Smooth muscle cell (in vitro differentiated cells): ENCODE measurements at regions not wholly inside any gene's neighbourhood (a gene's known extent, or its start where the extent isn't known, plus 50 kb on each side); places are given as distances from the start of the nearest gene placed in this dataset.

Source experiments
- DNase-seq: peaks from one replicate; lab custom pipeline; 2025; ENCODE audit not compliant: unreplicated experiment; lab: John Stamatoyannopoulos, UW
- H2AFZ ChIP-seq: fragments of 200-600 bp; sonication (generic); 2 replicates; pipeline ENCODE4 v1.6.0; 2016; ENCODE audit warnings: antibody characterized with exemption, low read depth, mild to moderate bottlenecking
- H3F3A ChIP-seq: fragments of 200-600 bp; sonication (generic); 2 replicates; pipeline ENCODE4 v1.6.0; 2017; ENCODE audit warnings: antibody characterized with exemption, low read depth
- H3K27ac ChIP-seq: fragments of 200-600 bp; sonication (generic); 2 replicates; pipeline ENCODE4 v1.5.1; 2016; ENCODE audit warnings: low read depth, mild to moderate bottlenecking
- H3K27me3 ChIP-seq: fragments of 200-600 bp; sonication (generic); 2 replicates; pipeline ENCODE4 v1.6.1; 2016; ENCODE audit warnings: low read depth, mild to moderate bottlenecking
- H3K36me3 ChIP-seq: fragments of 200-600 bp; sonication (generic); 2 replicates; pipeline ENCODE4 v1.5.1; 2016; ENCODE audit warnings: low read depth
- H3K4me1 ChIP-seq: fragments of 200-600 bp; sonication (generic); 2 replicates; pipeline ENCODE4 v1.5.1; 2016; ENCODE audit warnings: low read depth
- H3K4me2 ChIP-seq: fragments of 200-600 bp; sonication (generic); 2 replicates; pipeline ENCODE4 v1.6.0; 2016; ENCODE audit warnings: mild to moderate bottlenecking
- H3K4me3 ChIP-seq: fragments of 200-600 bp; sonication (generic); 2 replicates; pipeline ENCODE4 v1.5.1; 2016; ENCODE audit warnings: mild to moderate bottlenecking
- H3K79me2 ChIP-seq: fragments of 200-600 bp; sonication (generic); 2 replicates; pipeline ENCODE4 v1.6.0; 2016; ENCODE audit warnings: low read depth, mild to moderate bottlenecking
- H3K9ac ChIP-seq: fragments of 200-600 bp; sonication (generic); 2 replicates; pipeline ENCODE4 v1.6.0; 2016; ENCODE audit warnings: low read depth
- H3K9me3 ChIP-seq: fragments of 200-600 bp; sonication (generic); replicated peaks from 2 replicates; pipeline ENCODE4 v1.5.1; 2016; ENCODE audit warnings: low read depth
- H4K20me1 ChIP-seq: fragments of 200-600 bp; sonication (generic); 2 replicates; pipeline ENCODE4 v1.6.0; 2016; ENCODE audit warnings: low read depth
- WGBS: methylation state at CpG from one replicate; pipeline ENCODE4 v1.1.7; 2016; ENCODE audit warnings: low lambda C conversion rate; 5-methylcytosine and 5-hydroxymethylcytosine counted together
- TF ChIP-seq, protein P1 (sequence below): fragments of 200-600 bp; sonication (generic); IDR thresholded peaks from 2 replicates; pipeline ENCODE4 v1.5.1; 2017; ENCODE audit warnings: borderline replicate concordance, mild to moderate bottlenecking, antibody characterized with exemption; ENCODE audit not compliant: insufficient read depth, poor library complexity, severe bottlenecking

DNA sequence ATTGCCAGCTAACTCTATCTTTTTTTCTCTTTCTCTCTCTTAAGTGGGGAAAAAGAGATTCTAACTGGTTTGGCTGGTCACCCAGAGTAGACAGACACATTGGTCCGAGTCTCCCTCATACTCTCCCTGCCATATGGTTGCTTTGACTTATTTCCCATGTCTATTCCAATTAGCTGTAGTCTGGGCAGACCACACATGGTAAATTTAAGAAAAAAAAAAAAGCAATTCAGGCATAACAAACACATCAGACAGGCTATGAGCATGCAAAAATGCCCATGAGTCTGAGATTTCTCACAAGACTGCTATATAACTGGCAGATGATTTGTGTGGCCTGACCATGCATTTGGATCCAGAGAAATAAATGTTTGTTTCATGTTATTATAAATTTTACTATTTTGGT lies 110.2 kb upstream of the FGF10 start:
- TF ChIP-seq, protein P1, sequence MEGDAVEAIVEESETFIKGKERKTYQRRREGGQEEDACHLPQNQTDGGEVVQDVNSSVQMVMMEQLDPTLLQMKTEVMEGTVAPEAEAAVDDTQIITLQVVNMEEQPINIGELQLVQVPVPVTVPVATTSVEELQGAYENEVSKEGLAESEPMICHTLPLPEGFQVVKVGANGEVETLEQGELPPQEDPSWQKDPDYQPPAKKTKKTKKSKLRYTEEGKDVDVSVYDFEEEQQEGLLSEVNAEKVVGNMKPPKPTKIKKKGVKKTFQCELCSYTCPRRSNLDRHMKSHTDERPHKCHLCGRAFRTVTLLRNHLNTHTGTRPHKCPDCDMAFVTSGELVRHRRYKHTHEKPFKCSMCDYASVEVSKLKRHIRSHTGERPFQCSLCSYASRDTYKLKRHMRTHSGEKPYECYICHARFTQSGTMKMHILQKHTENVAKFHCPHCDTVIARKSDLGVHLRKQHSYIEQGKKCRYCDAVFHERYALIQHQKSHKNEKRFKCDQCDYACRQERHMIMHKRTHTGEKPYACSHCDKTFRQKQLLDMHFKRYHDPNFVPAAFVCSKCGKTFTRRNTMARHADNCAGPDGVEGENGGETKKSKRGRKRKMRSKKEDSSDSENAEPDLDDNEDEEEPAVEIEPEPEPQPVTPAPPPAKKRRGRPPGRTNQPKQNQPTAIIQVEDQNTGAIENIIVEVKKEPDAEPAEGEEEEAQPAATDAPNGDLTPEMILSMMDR: no peak
- 96% methylated on average over 1 of the region's 1 CpG for WGBS
- DNase-seq: no peak

GRCh38 chr5:44497606-44498005 lies 108.4 kb upstream of the FGF10 start:
- Histone ChIP-seq H3F3A (no peaks in the 10 kb centered on the region), H2AFZ (no peak overlapping the region), H3K36me3 (no peaks in the 10 kb centered on the region), H3K79me2 (no peaks in the 10 kb centered on the region), H3K27me3 (no peaks in the 10 kb centered on the region), H3K4me2 (no peak overlapping the region), H3K4me1 (no peaks in the 10 kb centered on the region), H3K4me3 (no peak overlapping the region), H3K27ac (no peak overlapping the region), H3K9me3 (no peaks in the 10 kb centered on the region), H3K9ac (no peak overlapping the region), H4K20me1 (no peaks in the 10 kb centered on the region)
- 59% methylated on average over 1 of the region's 1 CpG for WGBS
- TF ChIP-seq, protein P1: no peak
- no peak for DNase-seq

More for the DNA sequence above, 110.2 kb upstream of the FGF10 start:
- Histone ChIP-seq H3K4me1 (no peaks in the 10 kb centered on the region), H3K27me3 (no peaks in the 10 kb centered on the region), H4K20me1 (no peaks in the 10 kb centered on the region), H3K4me2 (no peak overlapping the region), H3K9me3 (no peaks in the 10 kb centered on the region), H3K79me2 (no peaks in the 10 kb centered on the region), H2AFZ (no peak overlapping the region), H3K36me3 (no peaks in the 10 kb centered on the region), H3K9ac (no peak overlapping the region), H3K27ac (no peak overlapping the region), H3F3A (no peaks in the 10 kb centered on the region), H3K4me3 (no peak overlapping the region)

GRCh38 chr5:44495280-44495679 lies 106.1 kb upstream of the FGF10 start:
- Histone ChIP-seq H3K79me2 (no peaks in the 10 kb centered on the region), H3K9me3 (no peaks in the 10 kb centered on the region), H3K27me3 (no peaks in the 10 kb centered on the region), H3F3A (no peaks in the 10 kb centered on the region), H3K9ac (no peak overlapping the region), H3K4me3 (no peak overlapping the region), H3K36me3 (no peaks in the 10 kb centered on the region), H3K4me2 (no peak overlapping the region), H3K27ac (no peak overlapping the region), H4K20me1 (no peaks in the 10 kb centered on the region), H2AFZ (no peak overlapping the region), H3K4me1 (no peaks in the 10 kb centered on the region)
- DNase-seq: no peak
- TF ChIP-seq, protein P1: peak; percentile 27
- 75% methylated on average over 1 of the region's 1 CpG for whole genome bisulfite sequencing

GRCh38 chr5:44489759-44490158 lies 100.5 kb upstream of the FGF10 start:
- 84% methylated on average over 1 of the region's 1 CpG for WGBS

More at GRCh38 chr5:44489759-44490158, 100.5 kb upstream of the FGF10 start:
- no peak for DNase-seq
- TF ChIP-seq, protein P1: no peak
- Histone ChIP-seq H3K9ac (no peak overlapping the region), H3K36me3 (no peaks in the 10 kb centered on the region), H3K27ac (no peak overlapping the region), H3F3A (no peaks in the 10 kb centered on the region), H3K4me1 (no peaks in the 10 kb centered on the region), H3K79me2 (no peaks in the 10 kb centered on the region), H3K27me3 (no peaks in the 10 kb centered on the region), H4K20me1 (no peaks in the 10 kb centered on the region), H3K9me3 (no peaks in the 10 kb centered on the region), H2AFZ (no peak overlapping the region), H3K4me2 (no peak overlapping the region), H3K4me3 (no peak overlapping the region)
